SW480 (cell line): ENCODE measurements at regions not wholly inside any gene's neighbourhood (a gene's known extent, or its start where the extent isn't known, plus 50 kb on each side); places are given as distances from the start of the nearest gene placed in this dataset.
"Not testable (repeated sequence)": the region's sequence is repeated elsewhere in the genome, so short reads cannot be mapped to it uniquely, and the experiment has no call there.

Source experiments
- DNase-seq: peaks from one replicate; pipeline ENCODE4 v3.0.0-alpha.2; 2016; ENCODE audit warnings: low spot score

DNA sequence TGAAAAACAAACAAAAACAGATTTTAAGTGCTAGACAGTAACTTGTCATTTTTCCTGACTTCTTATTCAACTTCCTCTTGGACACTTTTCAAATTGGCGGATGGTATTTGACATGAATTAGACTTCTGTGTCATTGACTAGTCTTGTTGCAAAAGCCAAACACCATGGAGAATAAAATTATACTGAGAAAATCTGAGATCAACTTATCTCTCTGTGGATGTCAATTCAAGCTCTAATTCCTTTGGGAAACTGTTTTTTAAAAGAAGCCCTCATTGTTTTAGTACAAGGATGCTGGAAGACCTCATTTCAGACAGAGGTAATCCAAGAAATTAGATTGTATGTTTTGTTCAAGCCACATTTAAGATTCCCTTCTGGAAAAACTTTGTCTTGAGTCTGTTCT is 831.0 kb downstream of the SEMA5A start:
- DNase-seq = no peak

DNA sequence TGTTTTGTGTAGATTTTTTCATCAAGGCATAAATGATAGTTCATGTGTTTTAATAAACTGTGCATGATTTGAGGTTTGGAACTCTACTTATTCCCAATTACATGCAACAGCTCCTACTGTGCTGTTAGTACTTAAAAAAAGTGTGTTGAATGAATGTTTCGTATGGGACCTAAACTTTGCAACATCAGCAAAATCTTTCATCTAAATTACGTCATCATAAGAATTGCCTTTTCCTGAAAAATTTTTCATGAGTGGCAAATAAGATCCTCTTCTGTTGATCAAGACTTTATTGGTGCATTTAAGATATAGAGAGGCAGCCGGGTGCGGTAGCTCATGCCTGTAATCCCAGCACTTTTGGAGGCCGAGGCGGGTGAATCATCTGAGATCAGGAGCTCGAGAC is 826.1 kb downstream of the SEMA5A start:
- DNase-seq = no peak

DNA sequence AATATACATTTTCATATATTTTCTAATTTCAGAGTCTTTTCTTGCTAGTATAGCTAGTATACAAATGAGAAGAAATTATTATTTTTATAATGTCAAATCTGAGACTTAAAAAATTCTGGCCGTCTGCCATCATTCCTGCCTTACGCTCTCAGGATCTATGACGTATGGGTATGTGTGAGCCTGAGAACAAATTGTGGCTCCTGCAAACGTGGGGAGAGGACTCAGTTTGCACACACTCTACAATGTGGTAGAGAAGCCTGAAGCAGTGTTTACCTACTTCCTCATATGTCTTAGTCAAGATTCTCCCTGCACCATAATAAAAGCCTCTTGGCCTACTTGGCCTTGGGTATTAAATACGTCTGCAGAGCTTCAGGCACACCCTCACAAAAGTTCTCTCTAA is 825.4 kb downstream of the SEMA5A start:
- no peak for DNase-seq

- no peak for DNase-seq
These were observed 824.3 kb downstream of the SEMA5A start for GRCh38 chr5:8721536-8721935.

DNA sequence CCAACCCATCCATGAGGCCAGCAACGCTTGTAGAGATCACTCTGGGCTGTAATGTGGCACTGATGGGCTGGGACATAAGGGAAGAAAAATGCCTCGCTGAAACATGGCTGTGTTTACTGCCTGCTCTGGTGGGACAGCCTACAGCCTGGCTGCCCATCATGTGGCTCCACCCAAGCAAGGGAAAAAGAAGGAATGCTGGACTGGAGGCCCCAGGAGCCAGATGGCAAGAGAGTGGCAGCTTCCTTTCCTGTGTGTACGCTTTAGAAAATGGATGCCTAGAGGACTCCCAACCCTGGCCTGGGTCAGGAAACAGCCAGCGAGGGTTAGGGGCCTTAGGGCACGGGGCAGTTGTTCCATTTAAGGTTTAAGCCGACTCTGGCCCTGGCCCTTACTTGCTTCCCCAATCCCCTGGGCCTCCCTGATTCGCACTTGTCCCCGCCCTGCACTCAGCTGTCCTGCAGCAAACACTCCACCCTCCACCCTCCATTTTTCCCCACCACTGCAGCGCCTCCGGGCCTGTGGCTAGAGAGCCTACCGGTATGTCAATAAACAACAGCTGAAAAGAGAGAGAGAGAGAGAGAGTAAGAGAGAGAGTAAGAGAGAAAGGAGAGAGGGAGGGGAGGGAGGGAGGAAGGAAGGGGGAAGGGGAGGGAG is 819.4 kb downstream of the SEMA5A start:
- DNase-seq = no peak

DNA sequence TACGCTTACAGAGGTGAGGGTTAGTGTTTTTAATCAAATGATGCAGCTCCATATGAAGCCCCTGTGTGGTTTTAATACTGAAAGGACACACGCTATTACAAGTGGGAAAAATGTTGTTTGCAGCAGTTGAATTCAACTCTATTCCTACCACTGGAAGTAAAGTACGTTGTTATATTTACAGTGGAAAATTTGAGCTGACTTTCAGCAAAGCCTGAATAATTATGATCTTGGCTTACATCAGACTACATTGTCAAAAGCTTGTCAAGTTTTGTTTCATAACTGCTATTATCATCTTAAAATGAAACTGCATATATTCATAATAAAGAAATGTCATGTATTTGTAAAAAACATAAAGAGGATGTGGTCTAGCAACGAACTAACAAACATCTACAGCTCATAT is 818.5 kb downstream of the SEMA5A start:
- no peak for DNase-seq

GRCh38 chr5:8729437-8729836 is 816.4 kb downstream of the SEMA5A start:
- DNase-seq = no peak

- DNase-seq = no peak
These were observed 815.7 kb downstream of the SEMA5A start for GRCh38 chr5:8730194-8730593.

GRCh38 chr5:8731110-8731509 is 814.8 kb downstream of the SEMA5A start:
- not testable (repeated sequence) for DNase-seq

GRCh38 chr5:8740595-8740994 is 805.3 kb downstream of the SEMA5A start:
- no peak for DNase-seq

GRCh38 chr5:8749556-8749955 is 796.3 kb downstream of the SEMA5A start:
- DNase-seq = no peak

DNA sequence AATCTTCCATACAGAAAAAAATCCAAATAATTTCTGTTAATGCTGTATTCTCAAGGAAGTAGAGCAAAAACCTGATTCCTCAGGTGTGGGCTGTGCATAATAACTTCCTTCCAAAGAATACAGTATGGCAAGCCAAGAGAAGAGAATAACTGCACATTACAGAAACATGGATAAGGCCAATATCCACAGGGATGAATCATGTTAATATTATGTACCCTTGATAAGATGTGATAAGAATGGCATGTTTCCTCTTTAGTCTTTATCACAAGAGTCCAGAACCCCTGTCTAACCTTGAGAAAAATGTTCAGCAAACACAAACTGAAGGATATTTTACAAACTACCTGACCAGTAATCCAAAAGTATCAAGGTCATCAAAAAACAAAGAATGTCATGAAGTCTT is 795.8 kb downstream of the SEMA5A start:
- no peak for DNase-seq

- no peak for DNase-seq
These were observed 793.9 kb downstream of the SEMA5A start for GRCh38 chr5:8751971-8752370.

- no peak for DNase-seq
These were observed 793.3 kb downstream of the SEMA5A start for GRCh38 chr5:8752595-8752994.

DNA sequence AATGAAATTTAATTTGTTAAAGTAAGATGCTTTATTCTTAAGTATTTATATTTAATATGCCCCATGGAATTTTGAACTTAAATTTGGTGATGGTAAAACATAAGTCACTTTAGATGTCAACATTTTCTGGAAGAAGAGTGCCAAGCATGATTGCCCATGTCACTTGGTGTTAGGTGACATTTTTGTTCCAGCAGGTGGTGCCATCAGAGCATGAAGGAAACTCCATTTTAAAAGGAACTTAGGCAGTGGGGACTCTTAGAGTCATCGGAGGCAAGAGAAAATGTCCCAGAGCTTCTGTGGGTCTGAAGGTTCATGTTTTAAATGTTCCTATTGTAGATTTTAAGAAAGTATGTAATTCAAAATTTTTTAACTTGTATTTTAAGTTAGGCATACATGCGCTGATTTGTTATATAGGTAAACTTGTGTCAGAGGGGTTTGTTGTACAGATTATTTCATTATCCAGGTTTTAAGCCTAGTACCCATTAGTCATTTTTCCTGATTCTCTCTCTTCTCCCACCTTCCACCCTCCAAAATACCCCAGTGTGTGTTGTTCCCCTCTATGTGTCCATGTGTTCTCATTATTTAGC is 789.3 kb downstream of the SEMA5A start:
- peak; percentile 25 for DNase-seq

DNA sequence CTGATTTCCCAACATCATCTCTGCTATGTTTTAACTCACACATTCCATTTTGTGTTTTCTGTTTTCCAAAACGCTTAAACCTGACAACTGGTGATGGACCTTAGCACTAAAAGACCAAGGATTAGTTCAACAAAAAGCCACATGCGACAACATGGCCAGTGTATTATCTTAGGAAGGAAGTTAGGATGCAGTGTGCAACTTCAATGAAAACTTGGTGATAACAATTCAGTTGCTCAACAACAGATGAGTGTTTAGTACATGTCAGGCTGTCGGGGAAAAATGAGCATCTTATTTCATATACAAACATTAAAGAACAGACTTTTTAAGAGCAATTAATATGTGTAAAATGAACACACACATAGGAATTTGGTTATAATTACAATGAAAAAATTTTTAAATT is 780.0 kb downstream of the SEMA5A start:
- DNase-seq = no peak

- no peak for DNase-seq
These were observed 779.4 kb downstream of the SEMA5A start for GRCh38 chr5:8766448-8766847.

- DNase-seq = no peak
These were observed 778.8 kb downstream of the SEMA5A start for GRCh38 chr5:8767111-8767510.

DNA sequence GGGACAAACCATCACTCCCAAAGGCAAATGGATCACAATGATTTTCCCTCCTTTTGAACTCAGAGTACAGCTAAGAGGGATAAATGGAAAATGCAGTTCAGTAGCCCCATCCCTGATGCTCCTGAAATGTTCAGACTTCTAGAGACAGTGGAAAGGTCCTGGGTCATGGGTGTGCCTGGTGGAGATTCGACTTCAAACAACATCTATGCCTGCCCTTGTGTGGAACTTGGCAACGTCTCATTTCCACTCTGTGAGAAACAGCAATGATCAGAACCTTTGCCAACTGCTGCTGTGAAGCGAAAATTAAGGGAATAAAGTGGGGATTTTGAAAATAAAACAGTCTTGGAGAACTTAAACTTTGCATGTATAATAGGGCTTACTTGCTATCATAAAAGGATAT is 778.1 kb downstream of the SEMA5A start:
- DNase-seq = no peak

GRCh38 chr5:8769631-8770030 is 776.2 kb downstream of the SEMA5A start:
- no peak for DNase-seq

- DNase-seq = no peak
These were observed 775.4 kb downstream of the SEMA5A start for GRCh38 chr5:8770431-8770830.

- DNase-seq = no peak
These were observed 772.7 kb downstream of the SEMA5A start for GRCh38 chr5:8773046-8773615.

DNA sequence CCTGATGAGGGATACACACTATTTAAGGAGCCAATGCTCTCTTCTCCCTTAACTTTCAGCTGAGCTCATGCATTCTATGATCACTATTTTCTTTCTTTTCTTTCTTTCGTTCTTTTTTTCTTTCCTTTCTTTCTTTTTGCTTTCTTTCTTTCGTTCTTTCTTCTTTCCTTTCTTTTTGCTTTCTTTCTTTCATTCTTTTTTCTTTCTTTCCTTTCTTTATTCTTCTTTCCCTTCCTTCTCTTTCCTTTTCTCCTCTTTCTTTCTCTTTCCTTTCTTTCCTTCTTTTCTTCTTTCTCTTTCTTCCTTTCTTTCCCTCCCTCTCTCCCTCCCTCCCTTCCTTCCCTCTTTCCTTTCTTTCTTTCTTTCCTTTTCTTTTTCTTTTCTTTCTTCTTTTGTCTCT is 761.2 kb downstream of the SEMA5A start:
- DNase-seq = no peak

- no peak for DNase-seq
These were observed 757.6 kb downstream of the SEMA5A start for GRCh38 chr5:8788246-8788645.
